Left hindlimb (tissue), 1 donor: ENCODE measurements at regions not wholly inside any gene's neighbourhood (a gene's known extent, or its start where the extent isn't known, plus 50 kb on each side); places are given as distances from the start of the nearest gene placed in this dataset.

ENCODE experiments used
- DNase-seq: peaks from one replicate; pipeline ENCODE4 v3.0.0-alpha.2; 2018

DNA sequence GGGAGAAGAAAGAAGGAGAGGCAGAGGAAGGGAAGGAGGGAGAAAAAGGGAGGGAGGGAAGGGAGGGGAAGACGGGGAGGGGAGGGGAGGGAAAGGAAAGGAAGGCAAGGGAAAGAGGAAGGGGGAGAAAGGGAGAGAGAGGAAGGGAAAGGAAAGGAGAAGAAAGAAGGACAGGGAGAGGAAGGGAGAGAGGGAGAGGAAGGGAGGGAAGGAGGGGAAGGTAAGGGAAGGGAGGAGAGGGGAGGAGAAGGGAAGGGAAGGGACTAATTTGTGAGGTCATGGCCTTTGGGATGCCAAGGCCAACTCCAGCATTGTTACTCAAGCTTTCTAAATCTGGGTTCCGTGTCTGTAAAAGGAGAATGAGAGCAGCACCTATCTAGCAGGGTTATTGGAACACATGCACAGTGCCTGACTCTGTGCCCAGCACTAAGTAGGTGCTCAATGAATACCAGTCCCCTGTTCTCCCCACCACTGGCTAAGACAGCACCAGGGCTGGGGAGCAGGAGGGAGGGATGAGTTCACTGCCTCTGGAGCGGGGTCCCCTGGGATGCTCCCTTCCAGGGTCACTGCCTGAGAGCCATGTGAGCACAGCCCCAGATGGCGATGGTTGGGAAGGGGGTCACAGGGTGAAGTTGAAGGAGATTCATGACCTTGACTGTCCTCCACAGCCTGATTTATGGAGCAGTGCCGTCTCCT is 560.1 kb upstream of the TBX3 start:
- no peak for DNase-seq

DNA sequence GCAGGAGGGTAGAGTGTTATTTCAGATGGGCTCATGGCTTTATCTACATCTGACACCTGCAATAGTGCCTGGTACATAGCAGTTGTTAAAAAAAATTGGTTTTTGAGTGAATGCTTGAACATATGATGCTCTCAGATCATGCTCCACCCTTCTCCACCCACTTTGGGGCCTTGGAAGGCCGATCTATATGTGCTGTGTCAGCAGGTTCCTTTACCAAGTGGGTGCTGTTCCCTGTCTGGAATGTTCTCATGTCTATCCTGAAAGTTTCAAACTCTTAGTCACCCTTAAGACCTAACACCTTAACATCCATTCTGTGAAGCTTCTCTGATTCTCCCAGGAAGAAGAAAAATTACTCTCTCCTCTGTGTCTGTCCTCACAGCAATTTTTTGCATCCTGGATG is 556.3 kb upstream of the TBX3 start:
- no peak for DNase-seq

DNA sequence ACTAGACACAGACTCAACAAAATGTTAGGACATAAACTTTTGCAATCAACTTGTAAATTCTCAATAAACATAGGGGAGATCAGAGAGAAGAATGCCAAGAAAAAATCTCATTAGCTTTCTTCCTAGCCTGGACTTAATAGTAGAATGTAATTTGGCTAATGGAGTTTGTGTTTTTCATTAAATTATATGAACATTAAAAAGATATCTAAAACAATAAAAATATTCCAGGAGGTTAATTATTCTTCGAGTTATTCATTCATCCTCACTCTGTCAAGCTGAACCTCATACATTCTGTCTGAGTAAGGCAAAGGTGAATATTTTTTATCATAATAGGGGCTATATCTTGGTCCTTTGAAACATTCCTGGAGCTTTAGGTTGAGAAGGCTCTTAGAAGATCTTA is 551.9 kb upstream of the TBX3 start:
- no peak for DNase-seq

DNA sequence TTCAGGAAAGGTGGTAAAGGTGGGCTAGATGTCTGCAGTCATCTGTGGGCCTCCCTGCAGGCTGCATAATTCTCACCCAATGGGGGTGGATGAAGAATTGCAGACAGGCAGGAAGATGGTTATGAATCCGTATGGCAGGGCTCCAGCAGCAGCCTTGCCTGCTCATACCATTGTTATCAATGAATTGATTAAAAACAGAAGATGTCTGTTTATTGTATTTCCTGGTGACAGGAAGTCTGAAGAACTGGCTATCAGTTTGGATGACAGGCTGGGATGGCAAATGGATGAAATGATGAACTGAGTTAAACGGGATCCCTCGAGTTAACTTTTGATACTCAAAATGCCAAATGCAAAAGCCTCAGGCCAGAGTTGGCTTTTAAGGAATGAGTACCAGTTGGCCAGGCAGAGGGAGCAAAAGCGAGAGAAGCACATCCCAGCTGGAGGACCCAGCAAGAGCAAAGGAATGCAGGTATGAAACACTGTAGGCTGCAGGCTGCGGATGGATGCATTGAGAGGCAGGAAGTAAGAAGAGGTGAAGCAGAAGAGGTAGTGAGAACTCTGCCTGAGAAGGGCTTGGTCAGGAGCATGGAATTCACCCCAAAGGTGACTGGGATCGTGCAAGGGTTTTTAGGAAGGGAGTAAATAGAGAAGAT is 550.0 kb upstream of the TBX3 start:
- no peak for DNase-seq

DNA sequence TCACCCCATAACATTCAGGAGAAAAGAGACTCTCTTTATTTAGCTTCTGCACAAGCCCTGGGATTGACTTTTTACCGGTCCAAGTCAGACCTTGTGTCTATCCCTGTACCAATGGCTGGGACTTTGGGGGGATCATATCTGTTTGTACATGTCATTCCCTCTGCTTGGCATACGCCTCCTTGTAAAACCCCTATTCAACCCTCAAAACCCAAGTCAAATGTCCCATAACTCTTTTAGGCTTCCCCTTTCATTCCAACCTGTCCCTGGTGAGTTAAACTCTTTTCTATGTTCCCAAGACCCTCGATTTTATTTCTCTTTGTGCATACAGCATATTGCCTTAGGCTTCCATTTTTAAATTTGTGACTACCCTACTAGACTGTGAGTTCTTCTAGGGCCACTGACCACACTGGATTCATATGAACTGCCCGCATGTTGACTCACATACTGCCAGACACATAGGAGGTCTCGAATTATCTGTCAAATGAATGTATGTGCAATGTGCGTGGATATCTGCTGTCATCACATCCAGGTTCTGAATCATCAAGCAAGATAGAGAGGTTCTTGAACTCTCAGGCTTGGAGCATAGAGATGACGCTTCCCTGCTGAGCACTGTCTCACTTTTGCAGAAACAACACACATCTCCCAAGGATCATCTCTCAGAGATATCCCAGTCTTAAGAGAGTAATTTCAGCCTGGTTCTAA is 548.6 kb upstream of the TBX3 start:
- no peak for DNase-seq

DNA sequence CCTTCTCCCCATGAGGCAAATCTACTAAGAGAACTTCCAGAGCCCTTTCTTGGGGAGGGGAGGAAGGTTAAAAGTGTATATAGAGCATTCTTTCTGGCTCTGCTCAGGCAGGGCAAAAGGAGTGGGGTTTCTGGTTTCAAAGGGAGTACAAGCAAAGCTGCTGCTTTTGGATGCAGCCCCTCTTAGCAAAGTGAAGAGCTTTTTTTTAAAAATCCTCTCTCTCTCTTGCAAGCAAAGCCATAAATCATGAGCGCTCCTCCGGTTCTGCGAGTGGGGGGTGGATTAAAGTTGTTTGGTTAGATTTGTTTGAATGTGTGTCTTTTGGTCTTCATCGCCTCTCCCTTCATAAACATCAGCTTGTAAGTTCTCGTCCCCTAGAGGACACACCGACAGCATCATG is 546.6 kb upstream of the TBX3 start:
- peak; percentile 31 for DNase-seq

DNA sequence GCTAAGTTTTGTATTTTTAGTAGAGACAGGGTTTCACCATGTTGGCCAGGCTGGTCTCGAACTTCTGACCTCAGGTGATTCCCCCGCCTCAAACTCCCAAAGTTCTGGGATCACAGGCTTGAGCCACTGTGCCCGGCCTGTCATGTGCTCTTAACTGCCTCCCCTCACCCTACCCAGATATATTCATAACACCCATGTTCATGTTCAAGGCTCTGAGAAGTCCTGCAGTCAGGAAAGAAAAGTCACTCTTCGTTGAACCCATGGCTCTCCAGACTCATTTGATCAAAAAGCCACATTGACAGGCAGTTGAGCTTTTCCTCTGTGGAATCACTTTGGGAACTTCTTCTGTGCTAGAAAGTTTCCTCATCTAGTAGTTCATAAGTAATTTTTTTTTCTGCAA is 545.5 kb upstream of the TBX3 start:
- DNase-seq = no peak

DNA sequence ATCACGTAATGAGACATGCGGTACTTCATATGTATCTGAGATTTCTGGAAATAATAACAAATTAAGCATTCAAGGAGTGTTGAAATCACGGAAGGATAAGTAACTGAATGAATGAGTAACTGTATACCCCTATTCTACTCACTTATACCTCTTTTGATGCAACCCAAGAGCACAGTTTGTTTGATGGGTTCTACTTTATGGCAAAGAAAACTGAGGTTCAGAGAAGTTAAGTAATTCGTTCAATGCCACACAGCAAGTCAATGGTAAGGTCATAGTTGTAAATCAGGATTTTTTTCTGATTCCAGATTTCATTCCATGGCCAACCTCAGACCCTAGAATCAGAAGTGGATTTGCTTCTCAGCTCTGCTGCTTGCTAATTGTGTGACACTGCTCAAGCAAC is 544.5 kb upstream of the TBX3 start:
- DNase-seq = no peak

DNA sequence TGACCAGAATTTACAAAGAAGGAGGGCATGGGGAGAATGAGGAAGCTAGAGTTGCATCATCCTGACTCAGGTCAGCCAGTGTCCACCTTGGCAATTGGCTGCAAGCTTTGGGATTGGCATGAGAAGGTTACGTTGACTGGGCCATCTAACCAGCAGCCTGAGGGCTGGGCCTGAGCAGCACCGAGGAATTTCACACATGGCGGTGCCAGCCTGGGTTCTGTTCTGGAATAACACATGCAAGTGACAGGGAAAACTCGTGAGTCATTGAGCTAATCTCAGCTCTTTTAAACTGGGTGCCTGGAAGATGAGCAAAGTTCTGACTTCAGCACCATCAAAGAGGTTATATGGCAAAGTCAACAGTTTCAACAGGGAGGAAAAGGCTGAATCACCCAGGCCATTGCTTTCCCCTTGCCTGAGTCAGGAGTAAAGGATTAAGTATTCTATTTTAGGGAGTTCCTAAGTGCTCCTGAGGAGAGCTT is 543.2 kb upstream of the TBX3 start:
- DNase-seq = no peak

DNA sequence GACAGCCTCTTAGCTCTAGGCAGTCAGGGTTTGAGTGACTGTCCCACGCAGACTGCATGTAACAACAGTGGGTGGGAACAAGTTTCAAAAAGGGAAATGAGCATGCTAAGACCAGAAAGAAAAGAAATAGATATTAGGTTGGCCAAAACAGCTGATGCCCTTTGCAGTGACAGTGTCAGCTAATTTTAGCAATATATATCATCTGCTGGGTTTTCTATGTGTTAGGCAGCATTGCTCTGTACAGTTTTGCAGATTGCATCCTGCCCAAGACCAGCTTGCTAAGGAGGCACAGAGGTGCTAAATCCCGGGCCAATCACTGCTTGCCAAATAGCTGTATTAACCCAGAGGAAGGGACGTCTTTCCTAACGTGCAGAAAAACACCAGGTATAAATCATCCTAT is 541.9 kb upstream of the TBX3 start:
- DNase-seq = no peak

DNA sequence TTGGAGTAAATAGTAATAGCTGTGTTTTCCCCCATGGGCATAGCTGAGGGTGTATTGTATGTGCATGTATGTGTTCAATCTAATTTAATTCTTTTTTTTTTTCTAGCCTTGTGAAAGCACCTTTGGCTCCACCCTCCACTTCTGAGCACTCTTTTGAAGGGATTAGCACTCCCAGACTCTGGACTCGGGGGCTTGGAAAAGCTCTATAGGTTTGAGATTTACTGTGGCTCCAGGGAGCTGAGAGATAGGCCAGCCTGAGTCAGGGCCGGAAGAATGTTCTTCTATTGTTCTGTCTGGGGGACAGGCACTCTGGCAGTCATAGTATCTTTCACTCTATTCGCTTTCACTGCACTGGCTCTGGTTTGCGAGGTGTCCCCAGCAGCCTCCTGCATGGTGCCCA is 540.0 kb upstream of the TBX3 start:
- no peak for DNase-seq

DNA sequence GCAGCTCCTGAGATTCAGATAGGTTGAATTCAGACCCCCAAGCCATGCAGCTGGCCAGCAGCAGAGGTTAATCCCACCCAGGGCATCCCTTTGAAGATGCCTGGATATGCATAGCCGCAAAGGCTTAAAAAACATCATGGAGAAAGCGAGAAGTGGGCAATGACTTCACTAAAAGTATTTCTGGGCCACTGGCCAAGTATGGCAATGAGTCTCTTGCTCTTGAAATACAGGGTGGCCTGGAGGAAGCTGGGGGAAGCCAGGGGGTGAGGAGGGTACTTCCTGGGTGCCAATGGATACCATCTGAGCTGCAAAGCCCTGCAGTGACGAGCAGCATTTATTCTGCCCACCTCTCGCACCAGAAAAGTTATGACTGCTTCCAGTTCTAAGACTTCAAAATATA is 539.3 kb upstream of the TBX3 start:
- no peak for DNase-seq

DNA sequence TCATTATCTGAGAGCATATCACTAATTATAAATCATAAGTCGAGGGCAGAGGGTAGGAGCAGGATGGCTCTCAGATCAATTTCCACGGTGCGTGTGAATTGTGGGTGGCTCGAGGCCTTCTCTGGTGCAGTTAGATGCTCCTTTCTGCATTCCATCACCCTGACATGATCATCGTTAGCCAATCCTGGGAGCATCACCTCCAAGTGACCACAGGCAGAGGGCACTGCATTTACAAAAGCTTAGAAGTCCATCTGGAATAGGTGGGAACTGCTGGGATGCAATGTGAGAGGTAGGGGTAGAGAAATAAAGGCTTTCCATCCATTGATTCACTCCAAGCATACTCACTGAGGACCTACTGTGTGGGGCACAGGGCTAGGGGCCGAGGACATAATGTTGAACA is 538.2 kb upstream of the TBX3 start:
- no peak for DNase-seq

DNA sequence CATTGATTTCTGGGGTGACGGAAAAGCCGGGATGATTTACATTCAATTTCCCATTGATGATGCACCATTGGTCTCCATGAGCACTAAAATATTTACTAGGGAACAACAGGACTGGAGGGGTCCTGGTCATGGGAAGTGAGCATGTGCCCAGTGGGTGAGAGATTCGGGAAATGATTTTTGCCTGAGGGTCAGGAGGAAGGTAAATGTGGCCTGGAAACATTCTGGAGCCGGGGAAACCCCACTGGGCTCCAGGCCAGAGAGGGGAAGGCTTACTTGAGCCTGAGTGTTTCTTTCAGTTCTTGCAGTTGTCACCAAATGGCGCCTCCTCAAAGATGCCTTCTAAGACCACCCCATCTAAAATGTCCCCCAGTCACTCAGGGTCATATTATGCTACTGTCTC is 532.3 kb upstream of the TBX3 start:
- no peak for DNase-seq

DNA sequence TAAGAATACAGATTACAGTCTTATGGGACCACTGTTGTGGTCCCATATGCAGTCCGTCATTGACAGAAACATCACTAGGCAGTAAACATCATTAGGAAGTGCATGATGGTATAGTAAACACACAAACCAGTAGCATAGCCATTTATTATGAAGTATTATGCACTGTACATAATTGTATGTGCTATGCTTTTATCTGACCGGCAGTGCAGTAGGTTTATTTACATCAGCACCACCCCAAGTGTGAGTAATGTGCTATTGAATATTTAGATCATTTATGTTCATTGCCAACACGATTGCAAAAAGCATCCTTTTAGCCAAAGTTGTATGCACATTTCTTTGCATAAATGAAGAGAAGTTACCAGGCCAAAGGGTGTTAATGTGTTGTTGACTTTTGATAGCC is 531.6 kb upstream of the TBX3 start:
- DNase-seq = no peak

DNA sequence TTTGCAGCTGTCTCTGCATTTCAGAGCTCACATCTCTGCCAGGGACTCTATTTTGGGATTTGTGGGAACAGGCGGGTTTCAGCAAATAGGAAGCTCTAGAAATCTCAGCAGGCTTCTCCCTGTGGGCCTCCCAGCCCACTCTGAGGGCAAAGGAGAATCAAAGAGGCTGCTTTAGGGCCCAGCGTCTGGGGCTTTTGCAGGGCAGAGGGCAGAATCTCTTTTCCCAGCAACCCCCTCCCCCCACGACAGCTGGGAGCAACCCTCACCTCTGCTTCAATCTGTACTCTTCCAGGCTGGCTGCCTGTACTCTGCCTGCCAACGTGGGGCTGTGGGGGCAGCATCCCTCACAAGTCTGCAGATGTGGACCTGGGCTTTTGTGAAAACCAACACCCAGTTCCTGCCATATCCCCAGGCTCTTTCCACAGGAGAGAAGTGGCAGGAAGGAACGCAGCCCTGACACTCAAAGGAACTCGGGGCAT is 529.6 kb upstream of the TBX3 start:
- peak; percentile 76 for DNase-seq

DNA sequence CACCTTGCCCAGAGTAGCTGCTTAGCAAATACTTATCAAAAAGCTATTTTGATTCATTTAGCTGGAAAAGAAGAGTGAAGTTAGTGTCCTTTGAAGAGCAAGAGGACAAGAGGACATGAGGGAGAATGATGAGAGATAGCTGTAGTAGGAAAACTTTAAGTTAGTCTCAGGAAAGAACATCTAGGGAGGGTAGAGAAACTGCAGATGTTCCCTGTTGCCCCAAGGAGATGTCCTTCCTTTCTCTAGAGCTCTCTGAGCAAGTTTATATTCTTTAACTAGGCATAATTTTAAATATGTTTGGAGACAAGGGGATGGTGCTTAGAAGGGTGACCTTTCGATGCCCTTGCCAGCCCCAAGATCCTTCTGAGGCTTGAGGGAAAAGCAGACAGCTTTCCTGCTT is 529.1 kb upstream of the TBX3 start:
- DNase-seq = no peak

DNA sequence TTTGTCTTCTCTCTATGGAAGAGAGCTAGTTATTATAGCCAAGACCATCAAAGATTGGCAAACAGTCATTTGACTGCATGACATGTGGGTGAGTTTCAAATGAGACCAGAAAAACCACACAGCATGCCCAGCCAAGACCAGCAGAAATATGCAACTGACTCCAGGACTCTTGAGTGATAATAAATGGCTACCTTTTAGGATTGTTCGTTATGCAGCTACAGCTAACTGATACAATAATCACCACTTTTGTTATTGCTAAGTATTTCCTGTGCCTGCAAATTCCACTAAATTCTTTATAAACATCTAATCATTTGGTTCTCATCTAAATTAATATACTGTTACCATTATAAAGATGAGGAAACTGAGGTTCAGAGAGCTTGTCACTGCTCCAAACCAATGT is 528.4 kb upstream of the TBX3 start:
- no peak for DNase-seq

DNA sequence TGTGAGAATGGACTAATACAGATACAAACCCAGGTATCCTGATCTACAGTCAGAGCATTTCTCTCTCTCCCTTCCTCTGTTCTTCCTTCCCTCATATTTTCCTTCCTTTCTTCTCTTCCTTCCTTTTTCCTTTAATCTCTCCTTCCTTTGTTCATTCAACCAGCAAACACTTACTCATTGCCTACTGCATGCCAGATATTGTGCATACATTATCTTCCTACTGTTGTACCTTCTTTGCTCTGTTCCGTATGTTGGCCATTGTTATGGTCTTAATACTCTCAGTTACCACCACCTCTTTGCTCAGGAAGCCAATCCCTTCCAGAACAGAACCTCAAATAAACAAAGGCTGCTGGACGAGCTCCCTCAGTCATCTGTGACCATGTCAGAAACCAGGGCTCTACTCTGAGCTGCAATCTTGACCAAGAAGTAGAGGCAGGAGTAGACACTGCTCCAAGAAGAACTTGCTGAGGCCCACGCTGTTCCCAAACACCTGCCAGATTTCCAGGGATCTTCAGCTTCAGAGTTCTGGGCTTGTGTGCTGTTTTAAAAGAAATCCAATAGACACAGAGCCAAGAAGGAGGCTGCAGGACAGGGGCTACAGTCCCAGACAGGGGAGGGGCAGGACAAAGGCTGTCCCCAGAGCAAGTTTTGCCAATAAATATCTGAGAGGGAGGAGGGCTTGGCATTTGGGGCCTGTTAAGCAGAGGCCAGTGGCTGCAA is 526.7 kb upstream of the TBX3 start:
- no peak for DNase-seq

DNA sequence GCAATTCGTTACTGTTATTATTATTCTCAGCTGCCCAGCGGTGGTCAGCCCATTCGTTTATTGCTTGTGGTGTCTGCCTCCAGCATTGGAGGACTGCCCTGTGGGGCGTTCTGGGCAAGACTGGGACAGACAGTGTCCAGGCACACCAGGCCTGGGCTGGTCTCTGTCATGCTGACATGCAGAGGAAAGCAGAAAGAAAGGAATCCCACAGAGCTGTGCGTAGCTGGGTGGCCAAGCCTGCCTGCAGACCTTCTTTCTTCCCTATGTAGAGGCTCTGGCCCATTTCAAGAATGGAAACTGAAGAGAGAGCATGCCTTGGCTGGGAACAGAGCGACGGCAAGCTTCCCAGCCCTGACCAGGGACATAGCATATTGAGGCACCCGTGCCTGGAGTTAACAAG is 525.3 kb upstream of the TBX3 start:
- DNase-seq = no peak

DNA sequence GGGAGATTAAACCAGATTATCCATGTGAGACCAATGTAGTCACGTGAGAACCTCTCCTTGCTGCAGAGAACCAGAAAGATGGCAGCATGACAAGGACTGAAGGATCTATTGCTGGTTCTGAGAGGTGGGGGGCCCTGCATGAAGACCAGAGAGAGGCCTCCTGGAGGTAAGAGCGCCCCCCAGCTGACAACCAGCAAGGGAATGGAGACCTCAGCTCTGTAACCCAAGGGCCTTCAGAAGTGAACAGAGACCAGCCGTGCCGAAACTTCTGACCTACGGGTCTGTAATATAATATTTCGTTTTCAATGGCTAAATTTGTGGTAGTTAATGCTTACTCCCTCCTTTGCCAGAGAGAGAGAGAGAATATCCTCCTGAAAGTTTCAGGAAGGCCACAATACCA is 524.1 kb upstream of the TBX3 start:
- DNase-seq = no peak

DNA sequence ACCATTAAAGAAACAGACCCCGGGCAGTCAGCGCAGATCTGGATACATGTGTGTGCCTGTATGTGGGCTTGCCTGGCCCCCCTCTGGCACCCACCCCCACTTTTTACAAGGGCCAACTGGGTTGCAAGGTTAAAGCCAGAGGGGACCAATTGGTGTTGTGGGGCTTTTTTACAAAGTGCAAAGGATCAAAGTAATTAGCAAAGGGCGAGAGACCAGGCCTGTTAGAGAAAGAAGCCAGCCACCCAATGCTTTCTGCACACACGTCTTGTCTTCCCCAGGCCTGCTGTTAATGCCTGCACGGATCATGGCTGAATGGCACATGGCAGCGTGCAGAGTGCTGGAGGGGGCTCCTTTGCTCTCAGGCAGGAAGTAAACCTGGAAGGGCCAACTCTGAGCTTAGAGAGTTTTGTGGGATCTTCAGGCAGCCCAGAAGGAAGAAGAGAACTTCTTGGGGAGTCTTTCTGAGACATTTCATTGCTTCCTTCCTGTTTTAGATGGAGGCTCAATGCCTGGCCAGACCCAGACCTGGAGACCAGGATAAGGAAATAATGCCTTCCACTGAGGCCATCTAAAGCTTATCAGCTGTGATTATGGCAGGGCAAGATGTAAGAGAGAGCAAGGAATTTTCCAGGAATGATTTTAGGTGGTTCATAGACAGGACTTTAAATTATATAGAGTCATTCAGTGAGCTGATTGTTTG is 523.4 kb upstream of the TBX3 start:
- DNase-seq = no peak

DNA sequence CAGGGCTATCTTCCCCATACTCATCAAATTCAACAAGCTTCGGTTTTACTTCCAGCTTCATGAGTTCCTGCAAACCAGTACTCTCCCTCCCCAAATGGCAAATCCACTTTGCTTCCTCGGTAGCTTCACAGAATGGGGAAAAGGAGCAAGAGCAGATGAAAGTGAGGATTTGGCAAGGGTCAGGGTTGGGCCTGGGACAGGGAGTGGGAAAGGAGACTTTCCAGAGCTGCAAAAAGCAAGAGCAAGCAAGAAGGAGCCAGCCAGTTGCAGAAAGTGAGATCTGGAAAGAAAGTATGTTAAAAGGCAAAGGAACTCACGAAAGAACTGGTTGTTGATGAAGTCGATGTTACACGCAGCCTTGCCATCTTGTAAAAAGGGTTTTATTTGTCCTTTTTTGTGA is 522.8 kb upstream of the TBX3 start:
- no peak for DNase-seq
